GM12874 (cell line): ENCODE measurements at regions not wholly inside any gene's neighbourhood (a gene's known extent, or its start where the extent isn't known, plus 50 kb on each side); places are given as distances from the start of the nearest gene placed in this dataset.

Source experiments
- CTCF ChIP-seq: IDR thresholded peaks from 2 replicates; pipeline ENCODE4 v1.5.1; 2011; ENCODE audit warnings: low read depth, mild to moderate bottlenecking, control low read depth, low read length, moderate library complexity; ENCODE audit not compliant: insufficient read depth

GRCh38 chr5:158644301-158644700 lies 455.4 kb downstream of the EBF1 start:
- no peak for TF ChIP-seq CTCF

- TF ChIP-seq CTCF = no peak
Observed at GRCh38 chr5:158643840-158644239, 455.9 kb downstream of the EBF1 start.

- TF ChIP-seq CTCF = no peak
Observed at GRCh38 chr5:158642879-158643278, 456.8 kb downstream of the EBF1 start.

- TF ChIP-seq CTCF = no peak
Observed at GRCh38 chr5:158641016-158641415, 458.7 kb downstream of the EBF1 start.

- no peak for TF ChIP-seq CTCF
Observed at GRCh38 chr5:158640593-158640980, 459.1 kb downstream of the EBF1 start.

- TF ChIP-seq CTCF = no peak
Observed at GRCh38 chr5:158639881-158640592, 459.7 kb downstream of the EBF1 start.

- no peak for TF ChIP-seq CTCF
Observed at GRCh38 chr5:158638396-158638795, 461.3 kb downstream of the EBF1 start.
